ENCODE measurements at regions not wholly inside any gene's neighbourhood (a gene's known extent, or its start where the extent isn't known, plus 50 kb on each side); places are given as distances from the start of the nearest gene placed in this dataset.

- H3K4me3 Mint-ChIP-seq = no peak overlapping the region
- no peaks in the 10 kb centered on the region for H3K9me3 Mint-ChIP-seq
Observed at GRCh38 chr2:19739256-19739655, 162.5 kb downstream of the TTC32 start.

More at GRCh38 chr2:19739256-19739655, 162.5 kb downstream of the TTC32 start:
- no peak for DNase-seq
- Histone ChIP-seq H2BK15ac (ENCODE audit: low read depth, low read length) (no peak overlapping the region), H4K8ac (replicated peaks; ENCODE audit: insufficient read length, low read depth, low read length) (no peak overlapping the region), H3K27ac (ENCODE audit: insufficient read length, low read depth, low read length) (no peak overlapping the region), H2BK5ac (ENCODE audit: insufficient read length, low read length) (no peak overlapping the region), H3K4ac (ENCODE audit: low read depth, low read length) (no peak overlapping the region), H3K79me1 (ENCODE audit: insufficient read depth, low read depth, low read length, poor library complexity, severe bottlenecking) (no peaks in the 10 kb centered on the region), H4K5ac (ENCODE audit: insufficient read length, low read depth, low read length) (no peak overlapping the region), H3K14ac (ENCODE audit: insufficient read depth, low read length) (no peak overlapping the region), H3K18ac (ENCODE audit: insufficient read length, low read depth, low read length) (no peak overlapping the region), H3K27me3 (ENCODE audit: insufficient read depth, low read length) (no peaks in the 10 kb centered on the region), H3T11ph (ENCODE audit: low read length) (no peak overlapping the region), H2BK20ac (ENCODE audit: low read depth, low read length, poor library complexity, severe bottlenecking) (no peak overlapping the region), H4K20me1 (ENCODE audit: control insufficient read depth, insufficient read depth, insufficient read length) (no peaks in the 10 kb centered on the region), H2BK120ac (ENCODE audit: low read depth, low read length, poor library complexity, severe bottlenecking) (no peak overlapping the region), H3K23ac (ENCODE audit: insufficient read length, low read depth, low read length) (no peak overlapping the region), H3K56ac (ENCODE audit: insufficient read length, low read depth, low read length) (no peak overlapping the region), H3K79me2 (ENCODE audit: insufficient read depth, low read length) (no peaks in the 10 kb centered on the region), H2AK5ac (ENCODE audit: insufficient read length, low read length) (no peak overlapping the region), H3K9ac (ENCODE audit: extremely low read depth, insufficient read length, low read length) (no peak overlapping the region), H3K4me1 (ENCODE audit: insufficient read depth, low read length) (no peaks in the 10 kb centered on the region), H3K23me2 (ENCODE audit: insufficient read length, low read depth, low read length, poor library complexity, severe bottlenecking) (no peaks in the 10 kb centered on the region), H2BK12ac (ENCODE audit: insufficient read length, low read depth, low read length) (no peak overlapping the region), H3K4me2 (ENCODE audit: insufficient read depth, insufficient read length, low read length) (no peak overlapping the region), H2AFZ (ENCODE audit: low read length) (no peak overlapping the region), H4K91ac (ENCODE audit: insufficient read length, low read depth, low read length) (no peak overlapping the region), H3K9me3 (ENCODE audit: control insufficient read depth, low read depth, low read length) (no peaks in the 10 kb centered on the region)
- H3K36me3 Mint-ChIP-seq (ENCODE audit: insufficient read depth in 1 of 3, low read depth in 3 of 3) = no peaks in the 10 kb centered on the region
- peaks cover 2% of the 10 kb centered on the region; the same call in 1 of the 2 replicates for H3K27me3 Mint-ChIP-seq (ENCODE audit: low read depth)
- peaks cover 10 to 13% of the 10 kb centered on the region in 2 experiments for H3K4me1 Mint-ChIP-seq
- H3K27ac Mint-ChIP-seq = no peak overlapping the region
- TF ChIP-seq, protein P1, sequence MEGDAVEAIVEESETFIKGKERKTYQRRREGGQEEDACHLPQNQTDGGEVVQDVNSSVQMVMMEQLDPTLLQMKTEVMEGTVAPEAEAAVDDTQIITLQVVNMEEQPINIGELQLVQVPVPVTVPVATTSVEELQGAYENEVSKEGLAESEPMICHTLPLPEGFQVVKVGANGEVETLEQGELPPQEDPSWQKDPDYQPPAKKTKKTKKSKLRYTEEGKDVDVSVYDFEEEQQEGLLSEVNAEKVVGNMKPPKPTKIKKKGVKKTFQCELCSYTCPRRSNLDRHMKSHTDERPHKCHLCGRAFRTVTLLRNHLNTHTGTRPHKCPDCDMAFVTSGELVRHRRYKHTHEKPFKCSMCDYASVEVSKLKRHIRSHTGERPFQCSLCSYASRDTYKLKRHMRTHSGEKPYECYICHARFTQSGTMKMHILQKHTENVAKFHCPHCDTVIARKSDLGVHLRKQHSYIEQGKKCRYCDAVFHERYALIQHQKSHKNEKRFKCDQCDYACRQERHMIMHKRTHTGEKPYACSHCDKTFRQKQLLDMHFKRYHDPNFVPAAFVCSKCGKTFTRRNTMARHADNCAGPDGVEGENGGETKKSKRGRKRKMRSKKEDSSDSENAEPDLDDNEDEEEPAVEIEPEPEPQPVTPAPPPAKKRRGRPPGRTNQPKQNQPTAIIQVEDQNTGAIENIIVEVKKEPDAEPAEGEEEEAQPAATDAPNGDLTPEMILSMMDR (conservative IDR thresholded peaks at IDR 0.05) = no peak
- no CpG with 5 or more reads among the region's 2 CpGs for WGBS (ENCODE audit: extremely low coverage, insufficient read length, low lambda C conversion rate)

Measured in H9 (cell line).